Renal cortex interstitium (tissue), 11 donors: ENCODE measurements at regions not wholly inside any gene's neighbourhood (a gene's known extent, or its start where the extent isn't known, plus 50 kb on each side); places are given as distances from the start of the nearest gene placed in this dataset.
"Not testable (repeated sequence)": the region's sequence is repeated elsewhere in the genome, so short reads cannot be mapped to it uniquely, and the experiment has no call there.

Experiments used
- DNase-seq, 11 donors: peaks; one replicate each; pipeline ENCODE4 v3.0.0-alpha.2; 2013; ENCODE audit warnings: low read depth in 9 of 11, low spot score in 4 of 11; ENCODE audit errors: extremely low read depth in 1 of 11

GRCh38 chr9:64020696-64021491 lies 1264.1 kb downstream of the FOXD4L5 start:
- DNase-seq: not testable (repeated sequence)

DNA sequence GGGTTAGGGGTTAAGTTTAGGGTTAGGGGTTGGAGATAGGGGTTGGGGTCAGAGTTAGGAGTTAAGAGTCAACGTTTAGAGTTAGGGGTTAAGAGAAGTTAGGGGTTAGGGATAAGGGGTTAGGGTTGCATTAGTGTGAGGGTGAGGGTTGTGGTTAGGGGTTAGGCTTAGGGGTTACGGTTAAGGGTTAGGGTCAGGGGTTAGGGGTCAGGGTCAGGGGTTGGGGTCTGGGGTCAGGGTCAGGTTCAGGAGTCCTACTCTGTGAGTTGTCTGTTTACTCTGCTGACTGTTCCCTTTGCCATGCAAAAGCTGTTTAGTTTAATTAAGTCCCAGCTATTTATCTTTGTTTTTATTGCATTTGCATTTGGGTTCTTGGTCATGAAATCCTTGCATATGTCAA lies 1267.3 kb downstream of the FOXD4L5 start:
- DNase-seq: not testable (repeated sequence)

DNA sequence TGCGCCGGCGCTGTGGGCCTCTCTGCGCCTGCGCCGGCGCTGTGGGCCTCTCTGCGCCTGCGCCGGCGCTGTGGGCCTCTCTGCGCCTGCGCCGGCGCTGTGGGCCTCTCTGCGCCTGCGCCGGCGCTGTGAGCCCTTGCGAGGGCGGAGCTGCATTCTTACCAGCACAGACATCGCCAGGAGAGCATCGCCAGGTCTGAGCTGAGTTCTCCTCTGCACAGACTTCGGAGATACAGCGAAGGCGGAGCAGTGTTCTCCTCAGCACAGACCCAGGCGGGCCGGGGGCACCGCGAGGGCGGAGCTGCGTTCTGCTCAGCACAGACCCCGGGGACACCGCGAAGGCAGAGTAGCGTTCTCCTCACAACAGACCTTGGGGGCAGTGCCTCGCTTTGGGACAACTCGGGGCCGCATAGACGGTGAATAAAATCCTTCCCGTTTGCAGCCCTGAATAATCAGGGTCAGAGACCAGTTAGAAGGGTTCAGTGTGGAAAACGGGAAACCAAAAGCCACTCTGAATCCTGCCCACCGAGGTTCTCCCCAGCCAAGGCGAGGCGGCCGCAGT lies 1268.1 kb downstream of the FOXD4L5 start:
- DNase-seq: peak in 1 of 11 donors; percentile 3

GRCh38 chr9:64016246-64016645 lies 1268.8 kb downstream of the FOXD4L5 start:
- not testable (repeated sequence) for DNase-seq

- no peak for DNase-seq
Observed at GRCh38 chr9:64015136-64015535, 1269.9 kb downstream of the FOXD4L5 start.

- DNase-seq: not testable (repeated sequence)
Observed at GRCh38 chr9:64014386-64015091, 1270.5 kb downstream of the FOXD4L5 start.

DNA sequence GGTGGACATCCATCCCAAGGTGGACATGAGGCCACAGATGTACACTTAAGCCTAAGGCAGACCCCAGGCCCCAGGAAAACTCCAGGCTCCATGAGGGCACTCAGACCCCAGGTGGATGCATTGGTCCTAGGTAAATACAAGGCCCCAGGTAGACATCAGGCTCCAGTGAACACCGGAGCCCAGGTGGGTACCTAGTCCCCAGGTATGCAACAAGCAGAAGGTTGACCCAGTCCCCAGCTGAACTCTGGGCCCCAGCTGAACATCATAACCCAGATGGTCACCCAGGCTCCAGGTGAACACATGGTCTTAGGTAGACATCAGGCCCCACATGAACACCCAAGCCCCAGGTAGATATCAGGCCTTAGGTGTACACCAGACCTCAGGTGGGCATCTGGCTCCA lies 1271.9 kb downstream of the FOXD4L5 start:
- DNase-seq: not testable (repeated sequence)

- DNase-seq: not testable (repeated sequence)
Observed at GRCh38 chr9:64012014-64012413, 1273.0 kb downstream of the FOXD4L5 start.

DNA sequence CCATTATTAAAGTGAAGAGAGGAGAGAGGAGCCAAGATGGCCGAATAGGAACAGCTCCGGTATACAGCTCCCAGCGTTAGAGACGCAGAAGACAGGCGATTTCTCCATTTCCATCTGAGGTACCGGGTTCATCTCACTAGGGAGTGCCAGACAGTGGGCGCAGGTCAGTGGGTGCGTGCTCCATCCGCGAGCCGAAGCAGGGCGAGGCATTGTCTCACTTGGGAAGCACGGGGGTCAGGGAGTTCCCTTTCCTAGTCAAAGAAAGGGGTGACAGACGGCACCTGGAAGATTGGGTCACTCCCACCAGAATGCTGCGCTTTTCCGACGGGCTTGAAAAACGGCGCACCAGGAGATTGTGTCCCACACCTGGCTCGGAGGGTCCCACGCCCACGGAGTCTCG lies 1305.3 kb downstream of the FOXD4L5 start:
- not testable (repeated sequence) for DNase-seq
